HG02642 (cell line): ENCODE measurements at regions not wholly inside any gene's neighbourhood (a gene's known extent, or its start where the extent isn't known, plus 50 kb on each side); places are given as distances from the start of the nearest gene placed in this dataset.
"Not testable (repeated sequence)": the region's sequence is repeated elsewhere in the genome, so short reads cannot be mapped to it uniquely, and the experiment has no call there.

ENCODE experiments used
- ATAC-seq: cut with Tn5 transposase; IDR thresholded peaks from one replicate; pipeline ENCODE4 v1.9.1; 2021; ENCODE audit warnings: mild to moderate bottlenecking; ENCODE audit not compliant: unreplicated experiment, poor library complexity

DNA sequence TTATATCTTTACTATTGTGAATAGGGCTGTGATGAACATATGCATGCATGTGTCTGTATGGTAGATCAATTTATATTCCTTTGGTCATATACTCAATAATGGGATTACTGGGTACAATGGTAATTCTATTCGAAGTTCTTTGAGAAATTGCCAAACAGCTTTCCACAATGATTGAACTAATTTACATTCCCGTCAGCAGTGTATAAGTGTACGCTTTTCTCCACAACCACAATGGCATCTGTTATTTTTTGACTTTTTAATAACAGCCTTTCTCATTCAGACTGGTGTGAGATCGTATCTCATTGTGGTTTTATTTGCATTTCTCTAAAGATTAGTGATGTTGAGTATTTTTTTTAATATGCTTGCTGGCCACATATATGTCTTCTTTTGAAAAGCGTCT lies 439.4 kb upstream of the KLHL4 start:
- no peak for ATAC-seq

DNA sequence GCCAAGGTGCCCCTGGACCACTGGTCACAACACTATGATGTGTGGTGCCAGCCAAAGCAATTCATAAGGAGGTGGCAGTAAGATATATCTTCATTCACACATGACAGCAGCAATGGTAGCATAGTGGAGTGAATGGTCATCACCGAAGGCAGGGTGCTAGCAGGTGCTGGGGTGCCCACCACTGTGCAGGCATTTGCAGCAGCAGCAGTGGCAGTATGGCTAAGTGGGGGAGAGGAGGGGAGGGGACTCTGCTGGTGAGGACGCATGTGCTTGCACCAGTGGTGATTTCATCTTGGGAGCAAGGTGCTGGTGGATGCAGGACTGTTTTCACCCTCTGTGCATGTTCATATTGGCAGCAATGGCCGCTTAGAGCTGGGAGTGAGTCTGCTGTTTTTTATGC lies 419.1 kb upstream of the KLHL4 start:
- ATAC-seq = no peak

- ATAC-seq = no peak
Measured at GRCh38 chrX:87105131-87105530, 412.5 kb upstream of the KLHL4 start.

GRCh38 chrX:87110142-87110541 lies 407.5 kb upstream of the KLHL4 start:
- ATAC-seq = no peak

DNA sequence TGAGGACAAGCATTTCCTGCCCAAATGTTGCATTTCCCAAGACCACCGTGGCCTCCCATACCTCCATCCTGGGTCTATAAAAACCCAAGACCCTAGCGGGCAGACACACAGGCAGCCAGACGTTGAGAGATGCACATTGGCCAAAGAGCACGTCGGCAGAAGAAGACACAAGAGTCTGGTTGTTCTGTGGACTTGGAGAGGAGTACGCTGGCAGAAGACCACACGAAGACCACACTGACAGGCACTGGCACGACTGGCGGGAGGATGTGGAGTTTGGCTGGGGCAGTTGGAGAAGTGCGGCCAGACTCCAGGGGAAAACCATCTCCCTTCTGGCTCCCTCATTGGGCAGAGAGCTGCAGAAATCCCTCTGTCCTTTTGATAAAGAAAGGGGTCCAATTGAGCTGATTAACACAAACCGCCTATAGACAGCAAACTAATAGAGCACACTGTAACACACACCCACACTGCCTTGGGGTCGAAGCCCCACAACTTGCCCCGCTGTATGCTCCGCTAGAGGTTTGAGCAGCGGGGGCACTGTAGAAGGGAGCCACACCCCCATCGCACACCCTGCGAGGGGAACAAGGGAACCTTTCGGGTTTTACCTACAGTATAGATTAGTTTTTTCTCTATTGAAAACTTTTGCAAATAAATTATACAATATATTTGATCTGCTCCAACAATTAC lies 376.7 kb upstream of the KLHL4 start:
- ATAC-seq = no peak

- ATAC-seq = no peak
Measured at GRCh38 chrX:87160435-87161010, 357.1 kb upstream of the KLHL4 start.

- no peak for ATAC-seq
Measured at GRCh38 chrX:87167841-87168240, 349.8 kb upstream of the KLHL4 start.

DNA sequence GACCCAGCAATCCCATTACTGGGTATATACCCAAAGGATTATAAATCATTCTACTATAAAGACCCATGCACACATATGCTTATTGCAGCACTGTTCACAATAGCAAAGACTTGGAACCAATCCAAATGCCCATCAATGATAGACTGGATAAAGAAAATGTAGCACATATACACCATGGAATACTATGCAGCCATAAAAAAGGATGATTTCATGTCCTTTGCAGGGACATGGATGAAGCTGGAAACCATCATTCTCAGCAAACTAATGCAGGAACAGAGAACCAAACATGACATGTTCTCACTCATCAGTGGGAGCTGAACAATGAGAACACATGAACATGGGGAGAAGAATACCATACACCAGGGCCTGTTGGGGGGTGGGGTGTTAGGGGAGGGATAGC lies 339.6 kb upstream of the KLHL4 start:
- ATAC-seq = not testable (repeated sequence)
